SU-DHL-6 (cell line): ENCODE measurements at regions not wholly inside any gene's neighbourhood (a gene's known extent, or its start where the extent isn't known, plus 50 kb on each side); places are given as distances from the start of the nearest gene placed in this dataset.

Source experiments
- H2AFZ ChIP-seq: fragments of 200-600 bp; sonication (generic); 2 replicates; pipeline ENCODE4 v1.6.1; 2014; ENCODE audit warnings: low read depth, mild to moderate bottlenecking, moderate library complexity, mixed read lengths, antibody characterized with exemption, low read length; ENCODE audit not compliant: severe bottlenecking
- H3F3A ChIP-seq: fragments of 200-600 bp; shearing (Covaris generic); 2 replicates; pipeline ENCODE4 v1.6.0; 2016; ENCODE audit warnings: antibody characterized with exemption, mild to moderate bottlenecking; ENCODE audit not compliant: insufficient read depth
- H3K27ac ChIP-seq: fragments of 200-600 bp; sonication (generic); 2 replicates; pipeline ENCODE4 v1.5.1; 2016; ENCODE audit warnings: low read depth, mild to moderate bottlenecking, low read length, moderate library complexity, mixed read lengths
- H3K27me3 ChIP-seq: fragments of 200-600 bp; sonication (generic), shearing (Covaris generic); 2 replicates; pipeline ENCODE4 v1.6.0; 2014; ENCODE audit warnings: mild to moderate bottlenecking, low read length
- H3K36me3 ChIP-seq: fragments of 200-600 bp; sonication (generic); 2 replicates; pipeline ENCODE4 v1.6.1; 2014; ENCODE audit warnings: mild to moderate bottlenecking, low read length, mixed read lengths
- H3K4me2 ChIP-seq: fragments of 300-600, 200-600 bp; shearing (Covaris generic), sonication (generic); 2 replicates; pipeline ENCODE4 v1.6.0; 2014; ENCODE audit warnings: low read length, low read depth, mild to moderate bottlenecking; ENCODE audit not compliant: poor library complexity, severe bottlenecking
- H3K4me3 ChIP-seq: fragments of 200-600 bp; sonication (generic); 2 replicates; pipeline ENCODE4 v1.5.1; 2014; ENCODE audit warnings: antibody characterized with exemption, low read length, mild to moderate bottlenecking, mixed read lengths; ENCODE audit not compliant: insufficient read depth, poor library complexity, severe bottlenecking
- H3K79me2 ChIP-seq: fragments of 200-600 bp; sonication (generic); 2 replicates; pipeline ENCODE4 v1.6.1; 2014; ENCODE audit warnings: mild to moderate bottlenecking, low read length, moderate library complexity; ENCODE audit not compliant: insufficient read depth
- H3K9ac ChIP-seq: fragments of 200-600 bp; sonication (generic); 2 replicates; pipeline ENCODE4 v1.7.0; 2014; ENCODE audit warnings: mild to moderate bottlenecking, low read length
- H3K9me2 ChIP-seq: fragments of 200-600 bp; sonication (generic); replicated peaks from 2 replicates; pipeline ENCODE4 v1.6.1; 2014; ENCODE audit warnings: low read length; ENCODE audit not compliant: insufficient read depth
- H3K9me3 ChIP-seq: fragments of 200-600 bp; sonication (generic); 2 replicates; pipeline ENCODE4 v1.6.1; 2014; ENCODE audit warnings: low read length, mixed read lengths; ENCODE audit not compliant: insufficient read depth
- H4K20me1 ChIP-seq: fragments of 200-600 bp; sonication (generic); 2 replicates; pipeline ENCODE4 v1.6.1; 2014; ENCODE audit warnings: low read depth, mild to moderate bottlenecking, antibody characterized with exemption, low read length, moderate library complexity, mixed read lengths
- CTCF ChIP-seq: fragments of 200-600 bp; sonication (generic); IDR thresholded peaks from one replicate; pipeline ENCODE4 v1.5.1; 2017; ENCODE audit warnings: antibody characterized with exemption, mild to moderate bottlenecking, low read length, moderate library complexity; ENCODE audit not compliant: insufficient read depth, poor library complexity, severe bottlenecking
- EZH2phosphoT487 ChIP-seq: fragments of 200-600 bp; sonication (generic), shearing (Covaris generic); conservative IDR thresholded peaks from 2 replicates; pipeline ENCODE4 v1.6.1; 2018; ENCODE audit warnings: mild to moderate bottlenecking, antibody characterized with exemption, low read length, moderate library complexity, mixed read lengths

GRCh38 chr18:8496186-8496585 is 113.1 kb upstream of the RAB12 start:
- no peaks in the 10 kb centered on the region for H3F3A ChIP-seq
- H3K4me2 ChIP-seq, result no peak overlapping the region
- H2AFZ ChIP-seq, result no peak overlapping the region
- H3K9ac ChIP-seq, result no peak overlapping the region
- H3K36me3 ChIP-seq, result no peaks in the 10 kb centered on the region
- H3K9me2 ChIP-seq, result no peaks in the 10 kb centered on the region
- no peaks in the 10 kb centered on the region for H3K9me3 ChIP-seq
- no peaks in the 10 kb centered on the region for H4K20me1 ChIP-seq
- no peak overlapping the region for H3K27ac ChIP-seq
- no peak for TF ChIP-seq CTCF
- TF ChIP-seq EZH2phosphoT487, result no peak
- no peaks in the 10 kb centered on the region for H3K79me2 ChIP-seq
- no peak overlapping the region for H3K4me3 ChIP-seq
- H3K27me3 ChIP-seq, result no peaks in the 10 kb centered on the region

GRCh38 chr18:8498905-8499304 is 110.3 kb upstream of the RAB12 start:
- Histone ChIP-seq H3F3A (no peaks in the 10 kb centered on the region), H3K27ac (no peak overlapping the region), H3K9me2 (no peaks in the 10 kb centered on the region), H3K36me3 (no peaks in the 10 kb centered on the region), H3K9ac (no peak overlapping the region), H3K9me3 (no peaks in the 10 kb centered on the region), H2AFZ (no peak overlapping the region), H4K20me1 (no peaks in the 10 kb centered on the region), H3K79me2 (no peaks in the 10 kb centered on the region), H3K4me2 (no peak overlapping the region), H3K4me3 (no peak overlapping the region), H3K27me3 (no peaks in the 10 kb centered on the region; the same call in 1 of the 2 replicates)
- TF ChIP-seq EZH2phosphoT487 (no peak), CTCF (no peak)

GRCh38 chr18:8499810-8500675 is 109.2 kb upstream of the RAB12 start:
- Histone ChIP-seq H3F3A (no peaks in the 10 kb centered on the region), H3K9ac (no peak overlapping the region), H2AFZ (no peak overlapping the region), H3K4me3 (no peak overlapping the region), H3K9me3 (no peaks in the 10 kb centered on the region), H3K9me2 (no peaks in the 10 kb centered on the region), H3K79me2 (no peaks in the 10 kb centered on the region), H3K27ac (no peak overlapping the region), H3K4me2 (no peak overlapping the region), H3K36me3 (no peaks in the 10 kb centered on the region), H4K20me1 (no peaks in the 10 kb centered on the region), H3K27me3 (no peaks in the 10 kb centered on the region; the same call in 1 of the 2 replicates)
- TF ChIP-seq CTCF (no peak), EZH2phosphoT487 (no peak)
